GM12891 (cell line): ENCODE measurements at regions not wholly inside any gene's neighbourhood (a gene's known extent, or its start where the extent isn't known, plus 50 kb on each side); places are given as distances from the start of the nearest gene placed in this dataset.

ENCODE experiments used
- POLR2A ChIP-seq: IDR thresholded peaks from 2 replicates; pipeline ENCODE4 v1.6.1; 2011; ENCODE audit warnings: low read depth, low read length, control low read depth
- SPI1 ChIP-seq: IDR thresholded peaks from 2 replicates; pipeline ENCODE4 v1.6.1; 2011; ENCODE audit warnings: low read depth, low read length, control low read depth

- no peak for TF ChIP-seq POLR2A
- TF ChIP-seq SPI1 = no peak
Observed at GRCh38 chr6:72495441-72495840, 126.4 kb upstream of the KCNQ5 start.
